ENCODE measurements at regions not wholly inside any gene's neighbourhood (a gene's known extent, or its start where the extent isn't known, plus 50 kb on each side); places are given as distances from the start of the nearest gene placed in this dataset.

DNA sequence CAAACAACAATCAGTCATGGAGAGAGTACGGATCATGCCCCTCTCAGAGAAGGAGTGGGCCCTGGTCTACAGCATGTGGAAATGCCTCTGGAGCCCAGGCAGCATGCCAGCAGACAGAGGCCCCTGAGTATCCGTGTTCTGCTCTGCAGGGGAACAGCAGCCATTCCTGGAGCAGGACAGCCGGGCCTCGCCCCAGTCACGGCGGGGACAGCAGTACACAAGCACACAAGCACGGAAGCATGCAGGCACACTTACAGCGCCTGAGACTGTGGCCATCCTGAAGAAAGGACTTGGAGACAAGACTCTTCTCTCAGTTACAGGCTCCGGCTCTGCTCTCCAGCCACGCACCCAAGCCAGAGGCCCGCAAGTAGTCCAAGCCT lies 102.6 kb upstream of the ALDH1B1 start:
- no peak overlapping the region for H3K4me3 ChIP-seq (replicated peaks in 1 of 2; ENCODE audit: low read depth in 2 of 2, low read length in 2 of 2)
- TF ChIP-seq, protein P1, sequence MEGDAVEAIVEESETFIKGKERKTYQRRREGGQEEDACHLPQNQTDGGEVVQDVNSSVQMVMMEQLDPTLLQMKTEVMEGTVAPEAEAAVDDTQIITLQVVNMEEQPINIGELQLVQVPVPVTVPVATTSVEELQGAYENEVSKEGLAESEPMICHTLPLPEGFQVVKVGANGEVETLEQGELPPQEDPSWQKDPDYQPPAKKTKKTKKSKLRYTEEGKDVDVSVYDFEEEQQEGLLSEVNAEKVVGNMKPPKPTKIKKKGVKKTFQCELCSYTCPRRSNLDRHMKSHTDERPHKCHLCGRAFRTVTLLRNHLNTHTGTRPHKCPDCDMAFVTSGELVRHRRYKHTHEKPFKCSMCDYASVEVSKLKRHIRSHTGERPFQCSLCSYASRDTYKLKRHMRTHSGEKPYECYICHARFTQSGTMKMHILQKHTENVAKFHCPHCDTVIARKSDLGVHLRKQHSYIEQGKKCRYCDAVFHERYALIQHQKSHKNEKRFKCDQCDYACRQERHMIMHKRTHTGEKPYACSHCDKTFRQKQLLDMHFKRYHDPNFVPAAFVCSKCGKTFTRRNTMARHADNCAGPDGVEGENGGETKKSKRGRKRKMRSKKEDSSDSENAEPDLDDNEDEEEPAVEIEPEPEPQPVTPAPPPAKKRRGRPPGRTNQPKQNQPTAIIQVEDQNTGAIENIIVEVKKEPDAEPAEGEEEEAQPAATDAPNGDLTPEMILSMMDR (IDR thresholded peaks at IDR 0.05; ENCODE audit: low read depth, low read length): no peak
- DNase-seq (ENCODE audit: low read depth in 2 of 2): no peak

GRCh38 chr9:38289236-38289865 lies 103.2 kb upstream of the ALDH1B1 start:
- no peak for DNase-seq (ENCODE audit: low read depth in 2 of 2)
- TF ChIP-seq, protein P1 (IDR thresholded peaks at IDR 0.05; ENCODE audit: low read depth, low read length): no peak
- H3K4me3 ChIP-seq (replicated peaks in 1 of 2; ENCODE audit: low read depth in 2 of 2, low read length in 2 of 2): no peak overlapping the region

- DNase-seq (ENCODE audit: low read depth in 2 of 2): no peak
- no peak overlapping the region for H3K4me3 ChIP-seq (replicated peaks in 1 of 2; ENCODE audit: low read depth in 2 of 2, low read length in 2 of 2)
- TF ChIP-seq, protein P1 (IDR thresholded peaks at IDR 0.05; ENCODE audit: low read depth, low read length): no peak
Measured at GRCh38 chr9:38288502-38288901, 104.0 kb upstream of the ALDH1B1 start.

DNA sequence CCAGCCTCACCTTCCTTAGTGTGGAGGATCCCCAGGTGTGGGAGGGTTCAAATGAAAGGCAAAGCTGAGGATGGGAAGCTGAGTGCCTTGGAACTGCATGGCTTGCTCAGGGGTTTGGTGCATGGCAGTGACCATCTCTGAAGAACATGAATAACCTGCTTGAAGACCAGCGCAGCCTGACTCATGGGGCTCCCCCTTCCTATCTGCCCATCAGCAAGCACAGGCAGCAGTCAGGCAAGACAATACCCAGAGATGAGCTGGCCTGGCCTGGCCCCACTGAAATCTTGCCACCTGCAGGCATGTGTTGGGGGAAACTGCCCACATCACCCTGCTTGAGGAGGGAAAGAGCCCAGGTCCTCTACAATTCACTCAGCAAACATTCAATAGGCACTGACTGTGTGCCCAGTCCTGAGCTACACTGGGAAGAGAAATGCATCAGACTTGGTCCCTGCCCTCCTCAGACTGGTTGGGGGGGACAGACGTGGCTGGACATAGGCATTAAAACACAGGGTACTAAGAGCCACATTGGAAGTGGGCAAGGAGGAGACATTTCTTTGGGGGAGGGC lies 105.0 kb upstream of the ALDH1B1 start:
- H3K4me3 ChIP-seq (replicated peaks in 1 of 2; ENCODE audit: low read depth in 2 of 2, low read length in 2 of 2): no peak overlapping the region
- TF ChIP-seq, protein P1 (IDR thresholded peaks at IDR 0.05; ENCODE audit: low read depth, low read length): no peak
- no peak for DNase-seq (ENCODE audit: low read depth in 2 of 2)

GRCh38 chr9:38286766-38287165 lies 105.7 kb upstream of the ALDH1B1 start:
- no peak for DNase-seq (ENCODE audit: low read depth in 2 of 2)
- H3K4me3 ChIP-seq (replicated peaks in 1 of 2; ENCODE audit: low read depth in 2 of 2, low read length in 2 of 2): no peak overlapping the region
- TF ChIP-seq, protein P1 (IDR thresholded peaks at IDR 0.05; ENCODE audit: low read depth, low read length): no peak

DNA sequence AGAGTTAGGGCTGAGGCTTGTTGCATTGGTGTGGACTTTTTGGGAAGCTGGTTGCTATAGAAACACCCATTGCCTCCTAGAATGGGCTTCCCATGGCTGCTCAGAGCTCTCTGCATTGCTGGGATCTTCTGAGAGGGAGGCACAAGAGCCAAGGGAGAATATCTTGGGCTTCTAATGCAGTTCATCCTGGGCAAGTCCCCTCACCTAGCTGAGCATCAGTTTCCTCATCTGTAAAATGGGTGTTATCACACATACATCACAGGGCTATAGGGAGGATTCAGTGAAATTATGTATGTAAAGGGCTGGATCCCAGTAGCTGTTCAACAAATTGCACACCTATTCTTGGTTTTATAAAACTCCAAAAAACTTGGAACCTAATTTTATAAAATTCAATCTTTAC lies 106.1 kb upstream of the ALDH1B1 start:
- no peak overlapping the region for H3K4me3 ChIP-seq (replicated peaks in 1 of 2; ENCODE audit: low read depth in 2 of 2, low read length in 2 of 2)
- TF ChIP-seq, protein P1 (IDR thresholded peaks at IDR 0.05; ENCODE audit: low read depth, low read length): no peak
- DNase-seq (ENCODE audit: low read depth in 2 of 2): no peak

DNA sequence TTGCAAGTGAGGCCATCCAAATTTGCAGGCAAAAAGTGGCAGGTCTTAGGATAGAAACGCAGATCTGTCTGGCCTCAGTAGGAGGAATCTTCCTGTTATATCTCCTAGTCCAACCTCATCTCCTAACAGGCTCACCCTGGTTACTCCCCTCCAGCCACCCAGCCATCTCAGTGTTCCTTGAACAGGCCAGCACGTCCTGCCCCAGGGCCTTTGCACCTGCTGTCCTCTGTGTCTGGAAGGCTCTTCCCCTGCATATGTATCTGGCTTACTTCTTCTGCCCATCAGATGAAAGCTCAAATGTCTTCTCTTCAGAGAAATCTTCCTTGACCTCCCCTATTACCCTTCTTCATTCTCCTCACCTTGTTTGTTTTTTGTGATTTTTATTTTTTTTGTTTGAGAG lies 107.3 kb upstream of the ALDH1B1 start:
- TF ChIP-seq, protein P1 (IDR thresholded peaks at IDR 0.05; ENCODE audit: low read depth, low read length): no peak
- H3K4me3 ChIP-seq (replicated peaks in 1 of 2; ENCODE audit: low read depth in 2 of 2, low read length in 2 of 2): no peak overlapping the region
- no peak for DNase-seq (ENCODE audit: low read depth in 2 of 2)

Measured in cardiac fibroblast (primary cell).